ENCODE measurements at regions not wholly inside any gene's neighbourhood (a gene's known extent, or its start where the extent isn't known, plus 50 kb on each side); places are given as distances from the start of the nearest gene placed in this dataset.
"Not testable (repeated sequence)": the region's sequence is repeated elsewhere in the genome, so short reads cannot be mapped to it uniquely, and the experiment has no call there.

DNA sequence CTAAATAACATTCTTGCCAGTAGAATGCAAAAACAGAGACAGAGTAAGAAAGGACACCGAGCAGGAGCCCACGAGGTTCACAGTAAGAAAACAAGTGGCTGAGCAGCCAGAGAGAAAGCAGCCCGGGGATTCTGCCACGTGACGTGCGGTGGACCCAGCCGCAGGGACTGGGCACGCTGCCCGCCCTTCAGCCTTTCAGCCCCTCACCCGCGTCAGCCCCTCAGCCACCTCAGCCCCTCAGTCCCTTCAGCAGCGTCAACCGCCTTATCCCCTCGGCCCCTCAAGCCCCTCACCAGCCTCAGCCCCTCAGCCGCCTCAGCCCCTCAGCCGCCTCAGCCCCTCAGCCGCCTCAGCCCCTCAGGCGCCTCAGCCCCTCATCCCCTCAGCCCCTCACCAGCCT lies 1532.2 kb downstream of the REEP3 start:
- not testable (repeated sequence) for H3K4me2 ChIP-seq (ENCODE audit: low read length, poor library complexity, severe bottlenecking); H3K36me3 ChIP-seq (ENCODE audit: control insufficient read depth in 1 of 2, insufficient read depth in 2 of 2, low read depth in 1 of 2, low read length in 2 of 2); H4K91ac ChIP-seq (ENCODE audit: low read length); H2BK5ac ChIP-seq (ENCODE audit: low read depth, low read length, poor library complexity, severe bottlenecking); H3K27ac ChIP-seq (ENCODE audit: low read length, poor library complexity, severe bottlenecking); H2AFZ ChIP-seq (ENCODE audit: low read depth, low read length); H3K4ac ChIP-seq (ENCODE audit: low read depth in 1 of 2, low read length in 2 of 2); H3K79me1 ChIP-seq (replicated peaks; ENCODE audit: low read length, poor library complexity, severe bottlenecking); H3K27me3 ChIP-seq (ENCODE audit: control insufficient read depth in 1 of 2, insufficient read depth in 1 of 2, low read length in 2 of 2); H3K14ac ChIP-seq (ENCODE audit: low read length in 2 of 2); H3K4me1 ChIP-seq (ENCODE audit: control insufficient read depth, insufficient read depth, low read depth, low read length); H2AK5ac ChIP-seq (ENCODE audit: low read length, severe bottlenecking); H3K18ac ChIP-seq (ENCODE audit: low read depth in 1 of 2, low read length in 2 of 2); H2BK12ac ChIP-seq (ENCODE audit: low read length in 2 of 2); H3K4me3 ChIP-seq (ENCODE audit: insufficient read depth in 1 of 2, low read depth in 1 of 2, low read length in 2 of 2); DNase-seq; H2BK120ac ChIP-seq (ENCODE audit: low read depth, low read length); H3K9me3 ChIP-seq (ENCODE audit: control insufficient read depth, low read length); H3K23ac ChIP-seq (ENCODE audit: low read length in 2 of 2); H2BK15ac ChIP-seq (ENCODE audit: low read depth, poor library complexity, severe bottlenecking); H4K8ac ChIP-seq (ENCODE audit: low read length); H3K9ac ChIP-seq (ENCODE audit: low read length)
- WGBS: 90% methylated on average over 17 of the region's 18 CpGs

DNA sequence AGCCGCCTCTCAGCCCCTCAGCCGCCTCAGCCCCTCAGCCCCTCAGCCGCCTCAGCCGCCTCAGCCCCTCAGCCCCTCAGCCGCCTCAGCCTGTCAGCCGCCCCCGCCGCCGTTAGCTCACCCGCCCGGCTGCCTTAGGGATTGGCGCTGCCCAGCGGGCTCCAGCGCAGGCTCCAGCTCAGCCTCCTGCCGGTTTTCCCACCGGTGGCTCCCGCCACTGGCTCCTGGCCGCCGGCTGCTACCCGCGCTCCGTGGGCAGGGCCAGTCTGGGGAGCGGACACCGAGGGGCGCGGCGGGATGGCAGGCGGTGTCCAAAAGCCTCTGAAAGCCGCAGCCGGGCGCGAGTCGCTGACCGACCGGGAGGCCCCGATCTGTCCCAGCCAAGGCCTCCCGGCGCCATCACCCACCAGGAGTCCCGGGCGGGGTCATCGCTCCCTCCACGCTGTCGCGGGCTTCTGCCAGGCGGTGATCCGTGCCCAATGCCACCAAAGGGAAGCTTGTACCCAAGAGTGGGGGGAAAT lies 1532.7 kb downstream of the REEP3 start:
- H2BK5ac ChIP-seq (ENCODE audit: low read depth, low read length, poor library complexity, severe bottlenecking); H3K4me1 ChIP-seq (ENCODE audit: control insufficient read depth, insufficient read depth, low read depth, low read length); H3K79me1 ChIP-seq (replicated peaks; ENCODE audit: low read length, poor library complexity, severe bottlenecking); H3K4ac ChIP-seq (ENCODE audit: low read depth in 1 of 2, low read length in 2 of 2); H2BK12ac ChIP-seq (ENCODE audit: low read length in 2 of 2); H3K4me3 ChIP-seq (ENCODE audit: insufficient read depth in 1 of 2, low read depth in 1 of 2, low read length in 2 of 2); H4K91ac ChIP-seq (ENCODE audit: low read length); H3K27me3 ChIP-seq (ENCODE audit: control insufficient read depth in 1 of 2, insufficient read depth in 1 of 2, low read length in 2 of 2); H3K36me3 ChIP-seq (ENCODE audit: control insufficient read depth in 1 of 2, insufficient read depth in 2 of 2, low read depth in 1 of 2, low read length in 2 of 2); H3K18ac ChIP-seq (ENCODE audit: low read depth in 1 of 2, low read length in 2 of 2); H3K23ac ChIP-seq (ENCODE audit: low read length in 2 of 2); H2AK5ac ChIP-seq (ENCODE audit: low read length, severe bottlenecking); H4K8ac ChIP-seq (ENCODE audit: low read length); H3K9me3 ChIP-seq (ENCODE audit: control insufficient read depth, low read length); H2BK120ac ChIP-seq (ENCODE audit: low read depth, low read length); H2BK15ac ChIP-seq (ENCODE audit: low read depth, poor library complexity, severe bottlenecking); H3K9ac ChIP-seq (ENCODE audit: low read length); DNase-seq; H3K4me2 ChIP-seq (ENCODE audit: low read length, poor library complexity, severe bottlenecking); H2AFZ ChIP-seq (ENCODE audit: low read depth, low read length); H3K27ac ChIP-seq (ENCODE audit: low read length, poor library complexity, severe bottlenecking); H3K14ac ChIP-seq (ENCODE audit: low read length in 2 of 2): not testable (repeated sequence)
- 98% methylated on average over 46 of the region's 46 CpGs for WGBS

DNA sequence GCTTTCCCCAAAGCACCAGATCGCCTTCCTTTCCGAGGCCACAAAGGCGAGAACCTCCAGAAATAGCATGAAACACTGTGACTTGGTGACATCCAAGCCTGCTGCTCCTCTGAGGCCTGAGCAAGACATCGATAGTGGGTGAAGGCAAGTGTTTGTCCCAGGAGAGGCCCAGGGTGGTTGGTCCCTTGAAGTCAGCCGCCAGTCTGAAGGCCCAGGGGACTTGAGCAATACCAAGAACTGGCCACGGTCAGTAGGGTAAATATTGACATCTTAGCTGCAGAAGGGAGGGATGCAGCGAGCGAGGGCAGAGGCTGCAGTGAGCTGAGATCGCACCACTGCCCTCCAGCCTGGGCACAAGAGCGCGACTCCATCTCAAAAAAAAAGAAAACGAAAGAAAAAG lies 1533.5 kb downstream of the REEP3 start:
- H3K9me3 ChIP-seq (ENCODE audit: control insufficient read depth, low read length); H3K27ac ChIP-seq (ENCODE audit: low read length, poor library complexity, severe bottlenecking); H3K4me3 ChIP-seq (ENCODE audit: insufficient read depth in 1 of 2, low read depth in 1 of 2, low read length in 2 of 2); H2BK5ac ChIP-seq (ENCODE audit: low read depth, low read length, poor library complexity, severe bottlenecking); H3K14ac ChIP-seq (ENCODE audit: low read length in 2 of 2); H3K4me2 ChIP-seq (ENCODE audit: low read length, poor library complexity, severe bottlenecking); H3K9ac ChIP-seq (ENCODE audit: low read length); H2BK12ac ChIP-seq (ENCODE audit: low read length in 2 of 2); H2AFZ ChIP-seq (ENCODE audit: low read depth, low read length); H3K27me3 ChIP-seq (ENCODE audit: control insufficient read depth in 1 of 2, insufficient read depth in 1 of 2, low read length in 2 of 2); H2BK120ac ChIP-seq (ENCODE audit: low read depth, low read length); H3K4me1 ChIP-seq (ENCODE audit: control insufficient read depth, insufficient read depth, low read depth, low read length); H3K79me1 ChIP-seq (replicated peaks; ENCODE audit: low read length, poor library complexity, severe bottlenecking); DNase-seq; H3K36me3 ChIP-seq (ENCODE audit: control insufficient read depth in 1 of 2, insufficient read depth in 2 of 2, low read depth in 1 of 2, low read length in 2 of 2); H4K8ac ChIP-seq (ENCODE audit: low read length); H4K91ac ChIP-seq (ENCODE audit: low read length); H3K23ac ChIP-seq (ENCODE audit: low read length in 2 of 2); H3K4ac ChIP-seq (ENCODE audit: low read depth in 1 of 2, low read length in 2 of 2); H2AK5ac ChIP-seq (ENCODE audit: low read length, severe bottlenecking); H3K18ac ChIP-seq (ENCODE audit: low read depth in 1 of 2, low read length in 2 of 2): not testable (repeated sequence)
- WGBS: 96% methylated on average over 12 of the region's 12 CpGs
- H2BK15ac ChIP-seq (ENCODE audit: low read depth, poor library complexity, severe bottlenecking): peak overlapping the region; percentile 48

DNA sequence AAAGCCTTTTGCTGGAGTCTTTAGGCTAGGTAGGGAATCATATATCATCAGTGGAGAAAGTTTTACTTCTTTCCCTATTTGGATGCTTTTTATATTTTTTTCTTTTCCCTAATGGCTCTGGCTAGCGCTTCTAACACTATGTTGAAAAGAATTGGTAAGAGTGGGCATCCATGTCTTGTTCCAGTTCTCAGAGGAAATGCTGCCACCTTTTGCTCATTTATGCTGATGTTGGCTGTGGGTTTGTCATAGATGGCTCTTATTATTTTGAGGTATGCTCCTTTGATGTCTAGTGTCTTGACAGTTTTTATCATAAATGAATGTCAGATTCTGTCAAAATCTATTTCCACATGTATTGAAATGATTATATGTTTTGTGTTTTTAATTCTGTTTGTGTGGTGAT lies 1544.1 kb downstream of the REEP3 start:
- Histone ChIP-seq H4K91ac (ENCODE audit: low read length) (no peak overlapping the region), H3K36me3 (ENCODE audit: control insufficient read depth in 1 of 2, insufficient read depth in 2 of 2, low read depth in 1 of 2, low read length in 2 of 2) (no peaks in the 10 kb centered on the region), H2BK12ac (ENCODE audit: low read length in 2 of 2) (no peak overlapping the region)

More for the DNA sequence above, 1544.1 kb downstream of the REEP3 start:
- no peak overlapping the region for H4K8ac ChIP-seq (ENCODE audit: low read length)
- H2BK120ac ChIP-seq (ENCODE audit: low read depth, low read length): no peak overlapping the region
- DNase-seq: no peak
- no peak overlapping the region for H2BK5ac ChIP-seq (ENCODE audit: low read depth, low read length, poor library complexity, severe bottlenecking)
- 100% methylated on average over 1 of the region's 1 CpG for WGBS
- no peak overlapping the region for H3K9ac ChIP-seq (ENCODE audit: low read length)
- no peak overlapping the region for H3K4me2 ChIP-seq (ENCODE audit: low read length, poor library complexity, severe bottlenecking)
- no peak overlapping the region for H2AFZ ChIP-seq (ENCODE audit: low read depth, low read length)
- H3K18ac ChIP-seq (ENCODE audit: low read depth in 1 of 2, low read length in 2 of 2): no peak overlapping the region
- H3K79me1 ChIP-seq (replicated peaks; ENCODE audit: low read length, poor library complexity, severe bottlenecking): no peaks in the 10 kb centered on the region
- H3K9me3 ChIP-seq (ENCODE audit: control insufficient read depth, low read length): peaks cover 17% of the 10 kb centered on the region
- H2BK15ac ChIP-seq (ENCODE audit: low read depth, poor library complexity, severe bottlenecking): no peak overlapping the region
- no peak overlapping the region for H3K14ac ChIP-seq (ENCODE audit: low read length in 2 of 2)
- no peaks in the 10 kb centered on the region for H3K27me3 ChIP-seq (ENCODE audit: control insufficient read depth in 1 of 2, insufficient read depth in 1 of 2, low read length in 2 of 2)
- H3K4me3 ChIP-seq (ENCODE audit: insufficient read depth in 1 of 2, low read depth in 1 of 2, low read length in 2 of 2): no peak overlapping the region
- no peak overlapping the region for H3K27ac ChIP-seq (ENCODE audit: low read length, poor library complexity, severe bottlenecking)
- H3K4me1 ChIP-seq (ENCODE audit: control insufficient read depth, insufficient read depth, low read depth, low read length): no peaks in the 10 kb centered on the region
- H3K4ac ChIP-seq (ENCODE audit: low read depth in 1 of 2, low read length in 2 of 2): no peak overlapping the region
- H3K23ac ChIP-seq (ENCODE audit: low read length in 2 of 2): no peak overlapping the region
- H2AK5ac ChIP-seq (ENCODE audit: low read length, severe bottlenecking): no peak overlapping the region

Data from mesenchymal stem cell (in vitro differentiated cells and primary cell).